ENCODE measurements at regions not wholly inside any gene's neighbourhood (a gene's known extent, or its start where the extent isn't known, plus 50 kb on each side); places are given as distances from the start of the nearest gene placed in this dataset.

- TF ChIP-seq, protein P1, sequence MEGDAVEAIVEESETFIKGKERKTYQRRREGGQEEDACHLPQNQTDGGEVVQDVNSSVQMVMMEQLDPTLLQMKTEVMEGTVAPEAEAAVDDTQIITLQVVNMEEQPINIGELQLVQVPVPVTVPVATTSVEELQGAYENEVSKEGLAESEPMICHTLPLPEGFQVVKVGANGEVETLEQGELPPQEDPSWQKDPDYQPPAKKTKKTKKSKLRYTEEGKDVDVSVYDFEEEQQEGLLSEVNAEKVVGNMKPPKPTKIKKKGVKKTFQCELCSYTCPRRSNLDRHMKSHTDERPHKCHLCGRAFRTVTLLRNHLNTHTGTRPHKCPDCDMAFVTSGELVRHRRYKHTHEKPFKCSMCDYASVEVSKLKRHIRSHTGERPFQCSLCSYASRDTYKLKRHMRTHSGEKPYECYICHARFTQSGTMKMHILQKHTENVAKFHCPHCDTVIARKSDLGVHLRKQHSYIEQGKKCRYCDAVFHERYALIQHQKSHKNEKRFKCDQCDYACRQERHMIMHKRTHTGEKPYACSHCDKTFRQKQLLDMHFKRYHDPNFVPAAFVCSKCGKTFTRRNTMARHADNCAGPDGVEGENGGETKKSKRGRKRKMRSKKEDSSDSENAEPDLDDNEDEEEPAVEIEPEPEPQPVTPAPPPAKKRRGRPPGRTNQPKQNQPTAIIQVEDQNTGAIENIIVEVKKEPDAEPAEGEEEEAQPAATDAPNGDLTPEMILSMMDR (IDR thresholded peaks at IDR 0.05; ENCODE audit: insufficient read depth, low read length, poor library complexity, severe bottlenecking) = no peak
- no peak for TF ChIP-seq EZH2phosphoT487 (conservative IDR thresholded peaks at IDR 0.05; ENCODE audit: low read length)
These were observed 819.6 kb upstream of the EPHA5 start for GRCh38 chr4:66489783-66490452.

Measured in SU-DHL-6 (cell line).